Heart left ventricle (tissue), 16 donors: ENCODE measurements at regions not wholly inside any gene's neighbourhood (a gene's known extent, or its start where the extent isn't known, plus 50 kb on each side); places are given as distances from the start of the nearest gene placed in this dataset.
"Not testable (repeated sequence)": the region's sequence is repeated elsewhere in the genome, so short reads cannot be mapped to it uniquely, and the experiment has no call there.

ENCODE experiments used
- ATAC-seq, 4 donors: fragments of 200-7000 bp; cut with Tn5 transposase; one replicate each; pipeline ENCODE4 v1.9.1; 2020 to 2022; ENCODE audit warnings: moderate library complexity in 4 of 4, mild to moderate bottlenecking in 3 of 4, moderate number of reproducible peaks in 1 of 4
- DNase-seq, 5 donors: peaks; one replicate each; pipeline ENCODE4 v3.0.0-alpha.2; 2020
- H3K27ac ChIP-seq, 12 donors: fragments of 200-600 bp; sonication (generic) in 4 of 12; one replicate each; pipeline versions ENCODE4 v1.5.0 to v1.8.0; 2016 to 2022; ENCODE audit warnings: mild to moderate bottlenecking in 2 of 12
- H3K27me3 ChIP-seq, 9 donors: fragments of 200-600 bp; sonication (generic) in 2 of 9; one replicate each; pipeline versions ENCODE4 v1.5.1 to v1.8.0; 2016 to 2022; ENCODE audit warnings: mild to moderate bottlenecking in 3 of 9
- H3K36me3 ChIP-seq, 9 donors: fragments of 200-600 bp; sonication (generic) in 2 of 9; one replicate each; pipeline versions ENCODE4 v1.5.0 to v1.8.0; 2018 to 2022; ENCODE audit warnings: mild to moderate bottlenecking in 2 of 9
- H3K4me1 ChIP-seq, 12 donors: fragments of 200-600 bp; sonication (generic) in 4 of 12; one replicate each; pipeline versions ENCODE4 v1.5.0 to v1.8.0; 2016 to 2022; ENCODE audit warnings: mild to moderate bottlenecking in 3 of 12
- H3K4me3 ChIP-seq, 12 donors: fragments of 200-600 bp; sonication (generic) in 4 of 12; one replicate each; pipeline versions ENCODE4 v1.5.0 to v1.8.0; 2017 to 2022; ENCODE audit warnings: mild to moderate bottlenecking in 9 of 12, moderate library complexity in 4 of 12
- H3K9me3 ChIP-seq, 12 donors: fragments of 200-600 bp; sonication (generic) in 4 of 12; one replicate each; pipeline versions ENCODE4 v1.5.0 to v1.8.0; 2016 to 2022; ENCODE audit warnings: mild to moderate bottlenecking in 1 of 12
- POLR2A ChIP-seq, 2 donors: fragments of 450-650 bp; IDR thresholded peaks; one replicate each; pipeline ENCODE4 v1.6.1; 2017; ENCODE audit warnings: antibody characterized with exemption in 2 of 2, mild to moderate bottlenecking in 2 of 2, moderate library complexity in 2 of 2
- WGBS, 4 donors: extraction: QIAGEN DNeasy Blood & Tissue Kit in 2 of 4; methylation state at CpG; one replicate each; pipeline versions ENCODE4 v1.1.5 to v1.1.7; 2013 to 2018; 5-methylcytosine and 5-hydroxymethylcytosine counted together
- intact Hi-C, 10 donors: fragments of 100-400 bp; cut with DNase I; formaldehyde crosslinking; loops; one replicate each; pipeline versions ENCODE4 v1.11.1 to v1.14.2; 2022
- TF ChIP-seq, protein P1 (sequence below), 12 donors: fragments of 200-600 bp; sonication (generic) in 4 of 12; IDR thresholded peaks; one replicate each; pipeline versions ENCODE4 v1.5.0 to v1.8.0; 2018 to 2022; ENCODE audit warnings: antibody characterized with exemption in 12 of 12, mild to moderate bottlenecking in 5 of 12
- donor health status: ischemic (EF 13 %, LVEDD 7.1; RV severe dilation, severe dysfunction).
- donor health status: healthy with polysubstance abuse.
- donor health status: DM: no; HTN: yes; CAD: no.
- donor health status: DM: no; HTN: no; CAD: no.
- donor health status: ischemic (EF 25% LVEDD 6.9; RV normal size, moderate dysfunction).
- donor health status: ischemic (EF 25% LVEDD 5.7; RV mildly dilated, moderate dysfunction).
- donor health status: healthy.
- donor health status: DM: yes; HTN: yes; CAD: no.
- donor health status: ischemic (EF 35%, LVEDD 5.7; RV mildly dilated, moderate dysfunction).
- donor health status: nonischemic (EF 11% LVEDD 7.7; RV severe dilation, severe dysfunction).
- donor health status: DM: yes; HTN: yes; CAD: no.
- donor health status: PGD.
- donor health status: ischemic (EF 29% LVEDD 5.4; RV normal size, mild dysfunction).
- donor health status: nonischemic (EF 23%, LVEDD 6.1; RV moderate dilation, normal function).

DNA sequence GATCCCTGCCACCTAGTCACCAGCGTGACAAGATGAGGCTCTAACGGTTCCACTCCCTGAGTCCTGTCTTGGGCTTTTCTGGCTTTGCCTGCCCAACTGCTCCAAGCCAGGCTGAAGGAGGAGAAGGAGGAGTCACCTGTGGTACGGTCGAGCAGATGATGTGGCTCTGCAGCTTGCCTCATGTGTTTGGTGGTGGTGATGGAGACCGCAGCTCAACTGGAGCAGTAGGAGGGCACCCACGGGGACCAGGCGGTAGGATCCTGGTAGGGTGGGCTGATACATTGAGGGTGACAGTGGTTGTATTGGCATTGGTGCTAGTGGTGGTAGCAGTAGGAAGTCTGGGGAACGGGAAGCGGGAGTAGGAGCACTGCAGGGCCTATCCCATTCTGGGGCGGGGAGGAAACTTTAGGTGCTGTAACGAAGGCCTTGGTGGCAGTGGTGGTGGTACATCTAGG lies 202.8 kb upstream of the WSB1 start:
- no peak overlapping the region for H3K27ac ChIP-seq
- WGBS, 4 donors = 79 to 87% (median 83%) methylated on average over 9 to 11 of the region's 11 CpGs
- H3K36me3 ChIP-seq = no peaks in the 10 kb centered on the region
- no peak for TF ChIP-seq POLR2A (IDR thresholded peaks at IDR 0.05)
- TF ChIP-seq, protein P1, sequence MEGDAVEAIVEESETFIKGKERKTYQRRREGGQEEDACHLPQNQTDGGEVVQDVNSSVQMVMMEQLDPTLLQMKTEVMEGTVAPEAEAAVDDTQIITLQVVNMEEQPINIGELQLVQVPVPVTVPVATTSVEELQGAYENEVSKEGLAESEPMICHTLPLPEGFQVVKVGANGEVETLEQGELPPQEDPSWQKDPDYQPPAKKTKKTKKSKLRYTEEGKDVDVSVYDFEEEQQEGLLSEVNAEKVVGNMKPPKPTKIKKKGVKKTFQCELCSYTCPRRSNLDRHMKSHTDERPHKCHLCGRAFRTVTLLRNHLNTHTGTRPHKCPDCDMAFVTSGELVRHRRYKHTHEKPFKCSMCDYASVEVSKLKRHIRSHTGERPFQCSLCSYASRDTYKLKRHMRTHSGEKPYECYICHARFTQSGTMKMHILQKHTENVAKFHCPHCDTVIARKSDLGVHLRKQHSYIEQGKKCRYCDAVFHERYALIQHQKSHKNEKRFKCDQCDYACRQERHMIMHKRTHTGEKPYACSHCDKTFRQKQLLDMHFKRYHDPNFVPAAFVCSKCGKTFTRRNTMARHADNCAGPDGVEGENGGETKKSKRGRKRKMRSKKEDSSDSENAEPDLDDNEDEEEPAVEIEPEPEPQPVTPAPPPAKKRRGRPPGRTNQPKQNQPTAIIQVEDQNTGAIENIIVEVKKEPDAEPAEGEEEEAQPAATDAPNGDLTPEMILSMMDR (IDR thresholded peaks at IDR 0.05) = no peak
- H3K27me3 ChIP-seq = peaks cover 0 to 9% (median 0%) of the 10 kb centered on the region in 9 donors
- H3K4me1 ChIP-seq = no peaks in the 10 kb centered on the region
- no peak for DNase-seq
- ATAC-seq = no peak
- no peaks in the 10 kb centered on the region for H3K9me3 ChIP-seq
- H3K4me3 ChIP-seq = no peak overlapping the region
- intact Hi-C loops = no loop called here

DNA sequence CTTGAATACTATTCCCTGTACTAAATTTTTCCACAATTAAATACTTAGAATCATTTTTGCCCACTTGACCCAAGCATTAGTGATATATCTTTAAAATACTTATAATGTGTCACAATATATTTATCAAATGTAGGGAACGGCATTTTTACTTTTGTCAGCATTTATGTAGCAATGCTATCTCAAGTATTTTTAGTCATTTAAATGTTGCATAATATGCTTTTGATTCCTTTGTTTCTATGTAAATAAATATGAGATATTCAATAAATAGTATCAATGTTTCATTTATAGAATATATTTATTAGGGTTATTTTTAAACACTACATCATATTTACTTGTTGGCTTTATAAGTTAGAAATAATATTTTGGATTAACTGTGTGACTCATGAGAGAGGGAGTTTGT lies 199.7 kb upstream of the WSB1 start:
- H3K27me3 ChIP-seq, H3K9me3 ChIP-seq, H3K36me3 ChIP-seq, DNase-seq, ATAC-seq, H3K4me3 ChIP-seq, intact Hi-C loops, H3K27ac ChIP-seq, H3K4me1 ChIP-seq: not testable (repeated sequence)
- WGBS, 4 donors = 78 to 91% (median 83%) methylated on average over 1 of the region's 1 CpG

DNA sequence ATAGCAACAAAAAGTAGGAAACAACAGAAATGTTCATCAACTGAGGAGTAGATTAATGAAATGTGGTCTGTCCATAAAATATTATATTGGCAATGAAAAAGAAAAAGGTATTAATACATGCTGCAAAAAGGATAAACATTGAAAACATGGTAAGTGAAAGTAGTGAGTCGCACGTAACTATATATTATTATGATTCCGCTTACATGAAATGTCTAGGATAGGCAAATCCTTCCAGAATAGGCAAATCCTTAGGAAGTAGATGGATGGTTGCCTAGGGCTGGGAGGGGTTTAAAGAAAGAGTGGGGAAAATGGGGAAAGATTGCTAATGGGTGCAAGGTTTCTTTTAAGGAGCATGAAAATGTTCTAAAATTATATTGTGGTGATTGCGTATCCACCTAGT lies 198.1 kb upstream of the WSB1 start:
- intact Hi-C loops, DNase-seq, H3K4me3 ChIP-seq, ATAC-seq, H3K36me3 ChIP-seq, H3K4me1 ChIP-seq, H3K9me3 ChIP-seq, H3K27ac ChIP-seq, H3K27me3 ChIP-seq: not testable (repeated sequence)
- WGBS, 4 donors = 89 to 94% (median 91%) methylated on average over 4 of the region's 4 CpGs

DNA sequence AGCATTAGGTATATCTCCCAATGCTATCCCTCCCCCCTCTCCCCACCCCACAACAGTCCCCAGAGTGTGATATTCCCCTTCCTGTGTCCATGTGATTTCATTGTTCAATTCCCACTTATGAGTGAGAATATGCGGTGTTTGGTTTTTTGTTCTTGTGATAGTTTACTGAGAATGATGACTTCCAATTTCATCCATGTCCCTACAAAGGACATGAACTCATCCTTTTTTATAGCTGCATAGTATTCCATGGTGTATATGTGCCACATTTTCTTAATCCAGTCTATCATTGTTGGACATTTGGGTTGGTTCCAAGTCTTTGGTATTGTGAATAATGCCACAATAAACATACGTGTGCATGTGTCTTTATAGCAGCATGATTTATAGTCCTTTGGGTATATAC lies 194.6 kb upstream of the WSB1 start:
- H3K4me3 ChIP-seq, ATAC-seq, H3K27ac ChIP-seq, H3K4me1 ChIP-seq, H3K9me3 ChIP-seq, intact Hi-C loops, DNase-seq, H3K27me3 ChIP-seq, H3K36me3 ChIP-seq: not testable (repeated sequence)
- 80 to 89% (median 84%) methylated on average over 2 of the region's 2 CpGs for WGBS, 4 donors

DNA sequence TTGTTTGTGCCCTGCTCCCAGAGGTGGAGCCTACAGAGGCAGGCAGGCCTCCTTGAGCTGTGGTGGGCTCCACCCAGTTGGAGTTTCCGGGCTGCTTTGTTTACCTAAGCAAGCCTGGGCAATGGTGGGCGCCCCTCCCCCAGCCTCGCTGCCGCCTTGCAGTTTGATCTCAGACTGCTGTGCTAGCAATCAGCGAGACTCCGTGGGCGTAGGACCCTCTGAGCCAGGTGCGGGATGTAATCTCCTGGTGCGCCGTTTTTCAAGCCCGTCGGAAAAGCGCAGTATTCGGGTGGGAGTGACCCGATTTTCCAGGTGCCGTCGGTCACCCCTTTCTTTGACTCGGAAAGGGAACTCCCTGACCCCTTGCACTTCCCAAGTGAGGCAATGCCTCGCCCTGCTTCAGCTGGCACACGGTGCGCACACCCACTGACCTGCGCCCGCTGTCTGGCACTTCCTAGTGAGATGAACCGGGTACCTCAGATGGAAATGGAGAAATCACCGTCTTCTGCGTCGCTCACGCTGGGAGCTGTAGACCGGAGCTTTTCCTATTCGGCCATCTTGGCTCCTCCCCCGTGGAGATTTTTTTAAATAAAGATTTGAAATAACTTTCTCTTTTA lies 189.2 kb upstream of the WSB1 start:
- DNase-seq, H3K4me3 ChIP-seq, H3K36me3 ChIP-seq, ATAC-seq, intact Hi-C loops, H3K27me3 ChIP-seq, H3K4me1 ChIP-seq, H3K27ac ChIP-seq, H3K9me3 ChIP-seq: not testable (repeated sequence)
- 82 to 89% (median 83%) methylated on average over 23 to 31 of the region's 31 CpGs for WGBS, 4 donors

DNA sequence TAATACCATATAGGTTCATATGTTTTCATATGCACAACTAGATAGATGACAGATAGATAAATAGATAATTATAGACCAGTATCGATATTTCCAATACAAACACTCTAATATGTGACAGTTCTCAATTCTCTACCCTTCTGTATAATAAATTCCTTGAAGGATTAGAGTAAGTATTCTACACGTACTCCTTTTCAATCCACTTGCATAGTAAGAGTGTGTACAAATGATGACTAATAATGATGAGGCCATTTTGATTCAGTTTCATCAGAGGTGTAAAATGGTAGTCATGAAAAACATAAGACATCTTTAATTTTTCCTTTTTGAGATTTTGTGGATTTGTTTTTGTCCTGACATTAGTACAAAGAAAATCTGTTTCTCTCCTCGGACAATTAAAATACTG lies 188.3 kb upstream of the WSB1 start:
- no peaks in the 10 kb centered on the region for H3K9me3 ChIP-seq
- TF ChIP-seq, protein P1 (IDR thresholded peaks at IDR 0.05) = no peak
- no peak for TF ChIP-seq POLR2A (IDR thresholded peaks at IDR 0.05)
- no peak overlapping the region for H3K27ac ChIP-seq
- H3K4me3 ChIP-seq = no peak overlapping the region
- DNase-seq (no peak), ATAC-seq (no peak)
- WGBS, 4 donors = 55 to 71% (median 57%) methylated on average over 3 of the region's 3 CpGs
- intact Hi-C loops = no loop called here
- no peaks in the 10 kb centered on the region for H3K36me3 ChIP-seq
- peaks cover 0 to 9% (median 0%) of the 10 kb centered on the region in 9 donors for H3K27me3 ChIP-seq
- no peaks in the 10 kb centered on the region for H3K4me1 ChIP-seq
